ENCODE measurements at regions not wholly inside any gene's neighbourhood (a gene's known extent, or its start where the extent isn't known, plus 50 kb on each side); places are given as distances from the start of the nearest gene placed in this dataset.

GRCh38 chr6:164229716-164230115, 815.2 kb downstream of the QKI start:
- no peak for TF ChIP-seq CTCF (IDR thresholded peaks at IDR 0.05)
- ATAC-seq (ENCODE audit: low FRiP score) (no peak), DNase-seq (ENCODE audit: low spot score) (no peak)

DNA sequence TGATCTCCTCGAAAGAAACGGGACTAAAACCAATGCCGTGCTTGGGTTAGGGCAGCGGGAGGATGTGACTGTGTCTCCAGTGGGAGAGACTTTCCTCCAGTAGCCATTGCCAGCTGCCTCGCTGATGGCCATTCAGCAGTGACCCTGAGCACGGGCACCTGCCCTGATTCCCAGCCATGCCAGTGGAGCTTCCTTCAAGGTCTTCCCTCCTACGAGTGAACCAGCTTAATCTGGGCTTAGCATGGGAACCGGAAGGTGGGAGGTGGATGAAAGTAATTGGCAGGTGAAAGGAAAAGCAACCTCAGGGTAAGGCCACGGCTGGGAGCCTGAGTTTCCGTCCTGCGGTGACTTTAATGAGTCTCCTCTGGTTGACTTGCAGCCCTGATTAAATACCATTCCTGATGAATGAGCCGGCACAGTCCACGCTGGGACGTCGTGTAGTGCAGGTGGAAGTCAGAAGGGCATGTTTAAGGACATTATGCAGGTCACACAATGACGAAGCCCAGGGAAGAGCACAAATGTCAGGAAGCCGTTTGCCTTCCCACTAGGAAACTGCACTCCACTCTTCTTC, 813.5 kb downstream of the QKI start:
- DNase-seq (ENCODE audit: low spot score) (no peak), ATAC-seq (ENCODE audit: low FRiP score) (no peak)
- TF ChIP-seq CTCF (IDR thresholded peaks at IDR 0.05) = no peak

GRCh38 chr6:164216839-164217238, 802.3 kb downstream of the QKI start:
- no peak for DNase-seq (ENCODE audit: low spot score)
- ATAC-seq (ENCODE audit: low FRiP score) = no peak
- no peak for TF ChIP-seq CTCF (IDR thresholded peaks at IDR 0.05)

DNA sequence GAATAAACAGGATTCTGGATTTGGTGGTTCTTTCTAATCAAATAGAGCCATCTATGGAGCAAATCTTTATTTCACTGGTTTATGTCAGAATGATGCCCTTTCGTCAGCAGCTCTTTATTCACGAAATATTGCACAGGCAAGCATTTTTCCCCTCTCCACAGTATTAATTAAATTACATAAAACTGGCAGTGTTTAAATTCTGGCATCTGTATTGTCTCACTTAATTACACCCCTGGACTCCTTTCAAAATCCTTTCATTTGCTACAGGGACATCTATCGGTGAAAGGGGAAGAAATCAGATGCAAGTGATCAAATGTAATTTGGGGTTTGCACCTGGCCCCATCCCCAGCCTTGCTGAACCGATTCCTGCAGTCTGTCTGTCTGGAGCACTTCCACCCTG, 801.9 kb downstream of the QKI start:
- TF ChIP-seq CTCF (IDR thresholded peaks at IDR 0.05) = no peak
- DNase-seq (ENCODE audit: low spot score) (no peak), ATAC-seq (ENCODE audit: low FRiP score) (no peak)

GRCh38 chr6:164214066-164214465, 799.5 kb downstream of the QKI start:
- DNase-seq (ENCODE audit: low spot score) = no peak
- no peak for TF ChIP-seq CTCF (IDR thresholded peaks at IDR 0.05)

DNA sequence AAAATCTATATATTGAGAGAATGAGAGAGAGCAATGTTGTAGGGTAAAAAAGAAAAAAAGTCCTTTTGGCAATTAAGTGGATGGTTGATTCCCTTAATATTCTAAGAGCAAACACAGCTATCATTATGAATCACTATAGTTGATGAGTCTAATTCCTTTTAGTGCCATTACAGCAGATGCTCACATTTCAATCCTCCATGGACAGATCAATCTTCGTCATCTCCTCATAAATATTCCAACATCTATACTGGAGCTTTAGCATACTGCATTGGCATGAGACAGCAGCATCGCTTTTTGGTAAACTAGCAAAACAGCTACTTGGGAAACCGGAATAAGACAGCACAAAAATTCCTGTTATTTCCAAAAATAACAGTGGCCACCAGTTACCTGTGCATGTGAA, 796.7 kb downstream of the QKI start:
- DNase-seq (ENCODE audit: low spot score) = no peak
- no peak for TF ChIP-seq CTCF (IDR thresholded peaks at IDR 0.05)
- ATAC-seq (ENCODE audit: low FRiP score) = no peak

More at GRCh38 chr6:164214066-164214465, 799.5 kb downstream of the QKI start:
- ATAC-seq (ENCODE audit: low FRiP score) = no peak

GRCh38 chr6:164210783-164211182, 796.3 kb downstream of the QKI start:
- TF ChIP-seq CTCF (IDR thresholded peaks at IDR 0.05) = no peak
- ATAC-seq (ENCODE audit: low FRiP score) (no peak), DNase-seq (ENCODE audit: low spot score) (no peak)
